GM18511 (cell line): ENCODE measurements at regions not wholly inside any gene's neighbourhood (a gene's known extent, or its start where the extent isn't known, plus 50 kb on each side); places are given as distances from the start of the nearest gene placed in this dataset.
A peak's percentile ranks its signal among the peaks of the same experiment; 100 is the strongest.

ENCODE experiments used
- ATAC-seq: cut with Tn5 transposase; IDR thresholded peaks from one replicate; pipeline ENCODE4 v1.9.1; 2021; ENCODE audit warnings: mild to moderate bottlenecking, moderate library complexity; ENCODE audit not compliant: unreplicated experiment

DNA sequence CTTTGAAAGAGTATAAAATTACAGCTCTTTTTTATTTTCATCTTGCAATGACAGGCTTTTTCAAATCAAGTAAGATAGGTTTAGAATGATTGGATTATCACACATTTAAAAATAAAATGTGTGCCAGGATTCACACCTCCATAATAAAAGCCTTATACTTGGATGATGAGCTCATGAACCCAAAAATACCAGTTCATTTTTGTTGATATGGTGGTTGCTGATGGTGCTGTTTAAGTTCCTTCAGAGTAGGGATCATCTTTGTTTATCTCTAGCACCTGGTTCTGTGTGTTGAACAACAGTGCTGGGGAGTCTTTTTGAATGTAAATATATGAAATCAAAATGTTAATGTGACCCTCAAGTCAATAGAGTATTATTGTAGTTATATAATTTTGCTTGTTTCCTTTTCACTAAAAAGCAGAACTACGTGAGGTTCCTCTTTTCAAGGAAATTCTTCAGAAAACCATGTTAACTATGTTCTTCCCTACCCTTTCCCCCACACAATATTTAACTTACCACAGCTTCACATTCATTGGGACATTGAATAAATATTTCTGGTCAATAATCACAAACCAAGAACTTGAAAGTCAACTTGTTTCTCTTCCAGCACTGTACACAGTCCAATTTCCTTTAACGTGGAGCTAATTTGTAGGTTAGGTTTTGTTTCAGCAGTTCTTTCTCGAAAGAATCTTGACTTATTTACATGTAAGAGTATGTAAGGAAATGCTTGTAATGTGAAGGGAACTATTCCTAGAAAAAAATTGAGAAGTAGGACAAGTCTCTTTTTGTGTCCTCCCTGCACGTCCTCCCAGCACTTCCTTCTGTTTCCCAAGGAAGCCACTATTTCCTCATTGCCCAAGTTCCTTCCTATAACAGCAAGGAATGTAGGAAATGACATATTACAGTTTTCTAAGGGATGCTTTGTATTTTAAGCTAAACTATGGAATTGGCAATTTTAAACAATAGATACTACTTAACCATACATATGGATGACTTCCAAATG lies 945.9 kb upstream of the CITED2 start:
- no peak for ATAC-seq

DNA sequence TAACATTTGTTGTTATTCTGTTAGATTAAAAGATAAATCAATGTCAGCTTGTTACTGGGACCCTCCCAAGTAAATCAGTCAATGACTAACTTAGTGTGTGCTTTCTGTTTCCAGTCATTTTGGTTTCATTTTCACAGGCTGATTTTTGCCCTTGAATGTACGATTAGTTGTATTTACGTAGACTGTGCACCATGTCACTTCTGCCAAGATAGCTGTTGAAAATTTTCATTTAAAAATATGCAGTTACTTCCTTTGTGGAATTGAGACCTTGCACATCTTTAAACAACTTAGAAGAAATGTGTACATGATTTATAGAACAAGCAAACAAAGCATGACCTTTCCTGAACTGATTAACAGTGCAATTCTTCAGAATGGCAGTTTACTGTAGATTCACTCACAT lies 944.8 kb upstream of the CITED2 start:
- ATAC-seq: peak; percentile 78

DNA sequence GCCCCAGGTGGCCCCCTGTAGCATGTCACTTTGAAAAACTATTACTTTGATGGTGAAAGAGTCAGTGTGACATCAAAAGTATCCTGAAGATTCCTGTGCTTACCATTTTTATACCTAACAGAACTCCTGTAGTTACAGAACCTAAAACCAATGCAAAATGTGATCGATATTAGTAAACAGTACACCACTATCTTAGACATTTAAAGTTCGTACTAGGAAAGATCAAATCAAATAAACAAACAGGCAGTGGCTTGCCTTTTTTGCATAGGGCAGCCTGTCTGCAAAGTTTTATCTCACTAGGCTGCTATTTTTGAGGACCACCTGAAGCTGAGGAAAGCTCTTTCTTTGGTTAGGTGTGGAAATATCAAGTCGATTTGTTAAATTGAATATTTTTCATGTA lies 944.0 kb upstream of the CITED2 start:
- no peak for ATAC-seq

DNA sequence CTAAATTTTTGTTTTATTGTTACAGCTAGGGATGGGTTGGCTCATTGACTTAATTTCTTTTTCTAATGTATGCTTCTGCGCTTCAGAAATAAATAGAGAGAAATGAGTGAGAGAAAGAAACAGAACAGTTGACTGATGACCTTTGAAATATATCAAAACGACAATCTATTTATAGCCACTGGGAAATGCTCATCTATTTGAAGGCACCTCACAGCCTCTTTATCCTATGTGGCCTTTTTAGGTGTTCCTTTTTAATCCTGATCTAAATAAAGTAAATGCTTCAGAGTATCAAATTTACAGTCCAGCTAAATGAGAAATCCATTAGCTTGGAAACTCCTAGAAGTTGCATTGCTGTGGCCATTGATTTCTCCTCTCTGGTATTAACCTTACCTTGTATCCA lies 943.5 kb upstream of the CITED2 start:
- no peak for ATAC-seq

DNA sequence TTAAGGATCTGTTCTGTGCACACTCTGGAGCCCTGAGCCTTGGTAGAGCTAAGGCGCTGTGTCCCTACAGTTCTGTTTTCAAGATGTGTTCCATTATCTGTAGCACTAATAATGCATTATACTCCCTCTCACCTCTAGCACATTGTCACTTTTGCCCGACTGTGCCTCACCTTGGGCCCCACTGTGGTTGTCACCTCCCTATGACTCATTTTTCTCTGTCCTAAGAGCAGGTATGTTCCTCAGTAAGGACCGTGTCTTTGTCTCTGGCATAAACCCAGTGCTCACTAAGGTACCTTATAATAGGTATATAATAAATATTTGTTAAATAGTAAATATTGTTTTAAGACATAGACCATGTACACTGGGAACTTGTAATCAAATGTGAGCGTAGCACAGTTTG lies 942.5 kb upstream of the CITED2 start:
- ATAC-seq: no peak

DNA sequence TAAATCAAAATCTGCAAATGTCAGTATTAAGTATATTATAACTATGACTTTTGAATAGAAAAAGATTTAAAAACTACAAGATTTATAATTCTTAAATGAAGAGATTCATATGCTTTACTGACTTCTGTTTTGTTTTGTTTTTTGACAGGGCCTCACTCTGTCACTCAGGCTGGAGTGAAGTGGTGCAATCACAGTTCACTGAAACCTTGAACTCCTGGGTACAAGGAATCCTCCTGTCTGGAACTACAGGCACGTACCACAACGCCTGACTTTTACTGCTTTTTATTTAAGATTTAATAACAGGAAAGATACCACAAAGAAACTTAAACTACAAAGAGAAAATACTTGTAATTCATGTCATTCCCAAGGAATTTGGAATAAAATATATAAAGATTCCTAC lies 940.2 kb upstream of the CITED2 start:
- no peak for ATAC-seq

DNA sequence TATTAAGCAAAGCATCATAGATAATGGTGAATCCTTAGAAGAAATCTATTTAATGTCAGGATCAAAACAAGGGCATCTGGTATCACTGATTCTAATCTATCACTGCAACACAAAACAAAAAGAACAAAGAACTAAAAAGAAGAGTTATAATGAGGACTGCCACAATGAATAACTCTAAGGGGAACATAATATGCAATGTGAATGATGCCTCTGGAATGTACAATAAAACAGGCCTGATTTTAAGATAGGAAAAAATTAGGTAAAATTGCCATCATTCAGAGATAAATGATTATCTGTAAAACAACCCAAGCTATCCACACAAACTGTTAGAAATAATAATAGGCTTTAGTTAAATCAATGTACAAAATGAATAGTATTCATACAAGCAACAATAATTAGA lies 936.7 kb upstream of the CITED2 start:
- ATAC-seq: no peak

DNA sequence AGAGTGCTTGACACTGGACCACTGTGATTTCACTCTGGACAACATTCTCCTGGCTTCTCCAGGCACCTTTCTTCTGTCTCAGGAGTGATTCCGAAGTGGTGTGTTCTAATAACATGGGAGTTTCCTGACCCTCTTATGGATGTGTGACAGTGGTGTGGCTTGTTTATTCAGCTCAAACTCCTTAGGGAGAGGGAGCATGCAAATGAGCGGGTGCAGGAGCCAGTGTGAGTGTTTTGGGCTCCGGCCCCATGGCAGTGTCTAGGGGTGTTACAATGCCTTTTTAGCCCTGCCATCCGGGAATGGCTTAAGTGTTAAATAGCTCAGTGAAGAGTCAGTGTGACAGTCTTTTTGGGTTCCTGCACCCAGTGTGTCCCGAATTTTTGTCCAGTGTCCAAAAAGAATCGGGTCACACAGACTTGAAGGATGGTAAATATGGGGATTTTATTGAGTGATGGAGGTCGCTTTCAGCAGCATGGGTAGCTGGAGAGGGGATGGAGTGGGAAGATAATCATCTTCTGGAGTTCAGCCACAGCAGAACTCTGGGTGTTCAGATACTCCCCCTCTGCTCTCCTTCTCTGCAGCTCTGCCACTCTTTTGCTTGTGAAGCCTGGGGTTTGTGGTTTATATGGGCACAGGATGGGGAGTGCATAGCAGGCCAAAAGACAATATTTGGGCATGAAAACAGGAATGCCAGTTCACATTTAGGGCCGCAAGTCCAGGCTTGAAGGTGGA lies 928.9 kb upstream of the CITED2 start:
- ATAC-seq: no peak

DNA sequence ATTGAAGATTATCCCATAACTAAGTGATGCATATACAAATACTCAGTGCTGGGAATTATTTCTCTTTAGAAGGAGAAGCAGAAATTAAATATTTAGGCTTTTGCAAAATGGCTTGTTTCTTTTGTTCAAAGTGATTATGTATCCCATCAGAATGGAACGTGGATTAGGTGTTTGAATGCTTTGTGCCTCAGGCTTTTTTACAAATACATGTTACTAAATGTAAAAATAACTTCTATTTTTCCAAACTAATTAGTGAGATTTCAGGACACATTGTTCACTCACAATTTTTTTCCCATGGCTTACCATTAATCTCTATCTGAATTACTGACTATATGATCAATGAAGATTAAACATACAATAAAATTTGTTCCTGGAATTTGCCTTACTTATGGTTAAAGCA lies 925.9 kb upstream of the CITED2 start:
- no peak for ATAC-seq

DNA sequence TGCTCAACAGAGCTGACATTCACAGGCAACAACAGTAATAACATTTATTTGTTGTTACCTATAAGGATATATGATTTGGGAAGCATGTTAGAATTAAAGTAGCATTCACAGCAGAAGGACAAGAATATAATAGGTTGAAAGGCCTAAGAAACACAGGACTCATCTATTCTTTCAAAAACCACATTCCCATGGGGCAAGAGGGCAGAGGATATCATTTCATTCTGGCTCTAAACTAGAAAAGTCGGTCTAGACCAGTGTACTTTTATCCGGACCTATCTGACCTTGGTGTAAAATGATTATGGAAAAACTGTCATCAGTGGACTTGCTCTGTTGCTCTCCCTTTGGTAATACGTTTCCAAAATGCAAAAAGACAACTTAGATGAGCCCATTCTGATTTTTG lies 914.7 kb upstream of the CITED2 start:
- ATAC-seq: no peak

DNA sequence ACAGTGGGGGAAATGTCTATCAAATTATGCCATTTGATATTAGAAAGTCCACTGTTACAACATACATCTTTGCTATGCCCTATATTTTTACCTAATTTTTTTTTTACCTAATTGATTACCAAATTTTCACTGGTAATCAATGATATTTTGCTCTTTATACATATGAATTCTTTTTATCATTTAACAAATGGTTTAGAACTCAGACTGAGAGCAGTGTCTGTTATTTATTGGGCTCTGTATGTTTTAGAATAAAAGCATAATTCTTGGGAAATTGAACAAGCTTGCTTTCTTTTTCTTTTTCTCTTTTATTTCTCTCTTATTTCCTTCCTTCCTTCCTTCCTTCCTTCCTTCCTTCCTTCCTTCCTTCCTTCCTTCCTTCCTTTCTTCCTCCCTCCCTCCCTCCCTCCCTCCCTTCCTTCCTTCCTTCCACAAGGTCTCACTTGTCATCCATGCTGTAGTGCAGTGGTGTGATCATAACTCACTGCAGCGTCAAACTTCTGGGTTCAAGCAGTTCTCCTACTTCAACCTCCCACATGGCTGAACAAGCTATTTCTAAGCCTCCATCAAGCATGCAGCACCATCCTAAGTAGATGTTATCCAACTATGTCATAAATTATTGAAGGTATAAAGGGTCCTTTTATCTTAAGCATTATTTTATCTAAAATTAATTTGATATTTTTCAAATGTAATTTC lies 911.7 kb upstream of the CITED2 start:
- ATAC-seq: no peak

DNA sequence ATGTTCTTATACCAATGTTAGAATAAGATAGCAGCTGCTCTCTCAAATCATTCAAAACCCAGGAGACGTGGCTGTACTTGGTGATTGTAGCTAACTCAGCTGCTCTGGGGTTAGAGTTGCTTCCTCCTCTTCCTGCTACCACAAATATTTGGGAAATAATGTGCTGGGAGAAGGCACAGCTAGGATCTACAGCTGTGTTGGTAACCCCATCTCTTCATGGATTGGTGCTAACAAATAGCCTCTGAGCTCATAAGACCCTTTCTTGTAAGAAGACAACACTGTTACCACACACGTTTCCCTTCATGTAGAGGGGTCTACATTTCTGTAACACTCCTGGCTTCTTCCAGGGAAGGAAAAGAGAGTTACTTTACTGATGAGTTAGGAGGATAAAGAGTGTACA lies 911.0 kb upstream of the CITED2 start:
- no peak for ATAC-seq

DNA sequence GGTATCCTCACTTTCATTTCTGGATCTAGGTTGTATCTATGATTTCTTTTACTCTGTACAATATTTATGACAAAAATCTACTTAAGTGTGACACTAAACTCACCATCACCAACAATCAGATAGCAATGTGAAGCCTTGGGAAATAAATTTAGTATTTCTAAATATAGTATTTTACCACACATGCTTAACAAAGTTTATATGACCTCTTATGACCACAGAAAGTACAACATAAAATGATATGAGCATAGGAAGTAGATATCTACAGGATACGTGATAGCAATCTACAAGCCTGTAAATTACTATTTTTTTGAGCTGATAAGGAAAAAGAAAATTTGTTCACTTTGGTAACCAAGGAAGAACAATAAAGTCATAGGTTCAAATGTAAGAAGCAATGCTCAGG lies 910.4 kb upstream of the CITED2 start:
- no peak for ATAC-seq

DNA sequence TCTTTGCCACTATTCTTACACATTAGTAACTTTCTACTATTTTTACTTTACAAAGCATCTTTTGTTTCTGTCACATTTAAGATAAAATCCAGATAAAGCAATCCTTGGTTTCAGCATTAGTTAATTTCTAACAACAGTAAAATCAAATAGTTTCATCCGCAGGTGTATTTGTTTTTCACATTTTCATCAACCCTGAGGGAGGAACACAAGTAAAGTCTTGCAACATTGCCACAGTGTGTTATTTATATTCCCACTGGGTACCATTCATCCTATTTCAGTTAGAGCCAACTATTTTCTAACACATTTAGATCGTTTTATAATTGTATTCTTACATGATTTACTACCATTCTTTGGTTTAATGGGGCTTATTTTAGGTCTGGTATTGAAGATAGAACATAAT lies 908.7 kb upstream of the CITED2 start:
- ATAC-seq: no peak

DNA sequence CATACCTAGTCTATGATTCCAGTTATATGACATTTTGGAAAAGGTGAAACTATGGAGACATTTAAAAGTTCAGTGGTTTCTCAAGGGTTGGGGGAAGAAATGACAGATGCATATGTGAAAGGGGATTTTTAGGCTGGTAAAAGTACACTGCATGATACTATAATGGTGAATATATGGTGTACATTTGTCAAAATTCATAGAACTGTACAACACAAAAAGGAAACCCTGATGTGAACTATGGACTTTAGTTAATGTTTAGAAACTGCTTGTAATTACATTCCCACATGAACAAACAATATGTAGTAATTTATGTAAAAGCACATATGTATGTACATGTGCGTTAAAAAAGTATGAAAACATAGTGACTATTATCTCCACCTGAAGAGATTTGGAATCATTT lies 907.3 kb upstream of the CITED2 start:
- ATAC-seq: no peak

DNA sequence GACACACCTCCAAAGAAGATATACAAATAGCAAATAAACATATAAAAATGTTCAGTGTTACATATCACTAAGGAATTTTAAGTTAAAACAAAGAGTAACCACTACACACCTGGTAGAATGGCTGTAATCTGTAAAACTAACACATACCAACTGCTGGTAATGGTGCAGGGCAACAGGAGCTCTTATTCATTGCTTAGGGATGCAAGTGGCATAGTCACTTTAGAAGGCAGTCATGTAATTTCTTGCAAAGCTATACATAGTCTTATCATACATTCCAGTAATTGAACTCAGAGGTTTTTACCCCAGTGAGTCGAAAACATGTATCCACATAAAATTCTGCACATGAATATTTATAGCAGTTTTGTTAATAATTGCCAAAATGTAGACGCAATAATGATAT lies 906.8 kb upstream of the CITED2 start:
- ATAC-seq: no peak

DNA sequence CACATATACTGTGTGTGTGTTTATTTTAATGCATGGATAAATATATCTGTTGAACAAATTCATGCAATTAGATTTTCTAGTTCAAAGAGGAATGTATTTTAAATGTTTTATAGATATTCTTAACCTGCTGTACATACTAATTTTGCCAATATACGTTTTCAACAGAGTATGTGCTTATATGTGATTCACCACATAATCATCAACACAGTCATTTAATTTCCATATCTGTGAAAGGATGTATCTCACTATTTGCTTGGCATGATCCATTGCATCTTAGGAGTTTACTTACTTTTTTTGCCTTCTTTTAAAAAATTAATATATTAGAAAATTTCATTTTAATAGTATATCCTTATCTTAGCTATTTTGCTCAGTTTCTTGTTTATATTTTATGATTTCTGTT lies 902.3 kb upstream of the CITED2 start:
- no peak for ATAC-seq

DNA sequence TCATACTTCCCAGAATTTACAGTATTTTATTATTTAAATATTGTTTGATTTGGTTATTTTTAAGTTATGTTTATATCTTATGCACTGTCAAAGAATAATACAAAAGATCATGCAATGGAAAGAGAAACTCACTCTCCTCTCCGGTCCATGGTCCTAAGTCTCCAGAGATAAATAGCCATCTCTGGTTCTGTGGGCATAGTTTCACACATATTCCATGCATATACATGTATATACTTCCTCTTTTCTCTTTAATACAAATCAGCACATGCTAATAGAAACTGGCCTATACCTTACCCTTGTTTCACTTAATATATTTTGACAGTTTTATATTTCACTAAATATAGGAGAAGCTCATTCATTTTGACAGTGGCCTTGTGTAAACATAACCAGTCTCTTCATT lies 901.7 kb upstream of the CITED2 start:
- no peak for ATAC-seq

DNA sequence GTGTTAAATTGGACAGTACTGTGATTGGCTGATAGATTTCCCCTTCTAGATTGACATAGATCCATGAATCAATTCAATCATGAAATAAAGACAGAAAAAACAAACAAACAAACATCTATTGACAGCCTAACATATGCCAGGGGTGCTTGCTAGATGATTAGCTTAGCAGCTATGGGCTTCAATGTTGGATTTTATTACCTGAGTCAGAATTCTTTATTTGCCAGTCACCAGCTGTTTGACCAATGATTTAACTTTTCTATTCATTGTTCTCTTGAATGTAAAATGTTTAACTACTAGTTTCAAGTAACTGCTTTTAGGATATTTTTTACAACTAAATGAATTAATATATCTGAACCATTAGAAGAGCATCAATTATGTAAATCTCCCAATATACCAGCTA lies 901.3 kb upstream of the CITED2 start:
- ATAC-seq: no peak

DNA sequence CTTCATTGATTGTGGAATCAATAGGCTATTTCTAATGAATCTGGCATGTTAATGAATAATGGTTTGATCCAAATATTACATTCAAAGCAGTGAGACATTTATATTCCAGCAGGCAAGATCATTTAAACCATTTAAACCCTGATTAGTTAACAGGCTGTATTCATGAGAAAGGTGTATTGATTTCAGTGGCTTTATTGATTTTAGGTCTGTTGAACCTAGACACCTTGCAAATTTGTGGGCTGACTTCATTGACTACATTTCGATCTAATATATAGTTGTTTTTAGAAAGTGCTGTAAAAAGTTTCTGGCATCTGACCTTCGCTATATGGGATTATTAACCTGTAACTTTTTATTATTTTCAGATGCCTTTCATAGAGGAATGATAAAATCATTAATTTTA lies 900.1 kb upstream of the CITED2 start:
- no peak for ATAC-seq

DNA sequence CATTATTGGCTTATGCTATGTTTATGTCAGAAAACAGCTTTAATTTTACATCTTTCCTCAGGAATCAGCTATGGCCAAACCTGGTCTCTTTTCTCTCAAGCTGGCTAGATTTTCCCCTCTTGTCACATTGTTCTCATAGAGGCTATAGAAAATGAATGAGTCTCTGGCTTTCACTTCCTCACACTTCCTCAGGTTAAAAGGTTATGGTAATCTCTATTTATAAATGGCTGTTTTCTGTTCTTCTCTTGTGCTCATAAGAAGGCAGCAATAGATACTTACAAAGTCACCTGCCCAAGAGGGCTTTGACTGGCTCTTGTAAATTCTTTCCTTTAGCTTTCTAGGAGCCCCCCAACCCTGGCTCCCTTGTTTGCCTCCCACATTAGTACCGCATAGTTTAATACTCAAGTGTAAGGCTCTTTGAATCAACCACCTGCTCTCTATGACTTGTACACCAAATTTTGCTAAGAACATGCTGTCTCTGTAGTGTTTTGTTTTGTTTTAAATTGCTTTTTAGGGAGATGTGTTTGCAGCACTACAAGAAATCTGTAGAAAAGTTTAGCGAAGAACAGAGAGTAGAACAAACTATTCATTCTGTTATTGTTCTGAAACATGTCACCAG lies 897.4 kb upstream of the CITED2 start:
- peak; percentile 99 for ATAC-seq
